ENCODE measurements at regions not wholly inside any gene's neighbourhood (a gene's known extent, or its start where the extent isn't known, plus 50 kb on each side); places are given as distances from the start of the nearest gene placed in this dataset.

DNA sequence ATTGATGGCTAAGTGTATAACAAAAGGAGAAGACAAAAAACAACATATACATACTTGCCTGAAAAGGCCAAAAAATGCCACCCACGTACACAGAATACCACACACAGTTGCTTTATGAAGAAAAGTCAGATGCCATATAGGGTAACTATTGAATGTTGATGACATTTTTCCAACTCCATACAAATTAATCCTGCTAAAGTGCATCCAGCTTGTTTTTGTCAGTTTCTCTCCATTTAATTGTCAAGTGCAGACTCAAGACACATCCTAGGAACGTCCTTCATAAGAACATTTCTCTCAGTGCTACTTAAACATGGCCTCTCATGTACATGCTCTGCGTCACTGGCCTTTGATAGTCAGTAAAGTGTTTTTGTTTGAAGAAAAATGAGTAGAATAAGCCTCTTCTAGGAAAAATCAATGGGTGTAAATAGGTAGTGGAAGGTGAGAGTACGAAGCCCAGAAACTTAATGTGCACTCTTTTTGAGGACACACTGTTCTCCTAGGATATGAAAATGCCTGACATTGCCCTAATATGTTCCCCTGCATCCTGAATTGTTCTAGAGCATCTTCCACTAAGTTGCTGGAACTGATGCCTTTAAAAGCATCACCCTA is 267.4 kb upstream of the ATP11B start:
- no peak for DNase-seq

DNA sequence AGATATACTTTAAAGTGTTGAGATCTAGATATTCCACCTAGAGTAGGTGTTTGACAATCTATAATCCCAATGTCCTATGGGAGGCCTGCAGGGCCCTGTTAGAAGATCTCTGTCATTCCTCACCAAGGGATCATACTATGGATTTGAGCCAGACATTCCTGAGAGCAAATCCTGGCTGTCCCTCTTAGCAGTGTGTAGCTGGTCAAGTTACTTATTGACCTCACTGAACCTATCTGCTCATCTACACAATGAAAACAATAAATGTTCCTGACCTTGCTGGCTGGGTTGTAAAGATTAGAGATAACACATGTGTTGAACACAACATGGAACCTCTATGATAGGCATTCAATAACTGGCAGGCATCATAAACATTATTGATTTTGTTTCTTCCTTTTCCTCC is 265.6 kb upstream of the ATP11B start:
- no peak for DNase-seq

DNA sequence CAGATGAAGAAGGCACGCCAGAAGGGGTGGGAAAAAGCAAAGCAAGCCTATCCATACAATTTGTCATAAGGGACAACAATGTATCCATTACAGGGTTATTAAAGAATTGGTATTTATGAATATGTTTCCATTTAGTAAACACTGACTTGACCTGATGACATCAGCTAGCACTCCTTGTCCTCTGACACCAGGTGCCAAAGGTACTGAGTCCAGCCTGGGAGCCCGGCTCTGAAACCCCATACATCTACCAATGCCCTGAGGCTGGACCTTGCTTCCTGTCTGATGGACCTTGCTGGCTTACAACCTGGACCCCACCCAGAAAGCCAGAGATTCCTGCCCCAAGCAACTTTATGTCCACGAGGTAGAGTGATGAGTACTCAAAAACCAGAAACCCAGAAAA is 263.0 kb upstream of the ATP11B start:
- DNase-seq, result no peak

DNA sequence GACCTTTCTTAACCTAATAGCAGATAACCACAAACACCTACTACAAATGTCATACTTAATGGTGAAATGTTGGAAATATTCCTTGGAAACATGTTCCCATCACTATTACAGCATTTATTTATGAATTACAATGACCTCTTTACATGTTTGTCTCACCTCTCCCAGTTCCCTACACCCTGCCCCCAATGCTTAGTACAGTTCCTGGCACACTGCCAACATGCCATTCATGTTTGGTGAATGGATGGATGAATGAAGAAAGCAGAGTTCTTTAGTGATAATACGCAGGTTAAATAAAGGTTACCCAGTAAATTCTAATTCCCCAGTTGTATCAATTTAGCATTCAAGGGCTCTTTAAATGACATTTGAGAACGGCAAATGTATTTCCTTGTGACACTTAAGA is 259.9 kb upstream of the ATP11B start:
- DNase-seq, result no peak

DNA sequence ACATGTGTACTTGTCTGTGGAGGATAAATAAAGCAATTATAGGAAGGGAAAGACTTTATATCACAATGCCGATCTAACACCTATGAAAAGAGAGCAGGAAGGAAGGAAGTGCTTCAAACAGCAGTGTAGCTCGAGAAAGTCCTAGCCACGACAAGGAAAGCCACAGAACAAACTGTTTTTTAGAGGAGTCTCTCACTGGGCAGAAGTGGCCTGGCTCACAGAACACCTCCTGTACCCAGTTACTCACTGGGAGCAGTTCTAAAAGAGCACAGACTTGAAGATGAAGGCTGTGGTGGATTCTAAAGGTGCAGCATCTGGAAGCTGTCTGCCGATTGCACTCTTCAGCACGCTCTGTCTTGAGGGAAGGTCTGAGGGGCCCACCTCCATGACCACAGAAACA is 248.8 kb upstream of the ATP11B start:
- DNase-seq, result no peak

DNA sequence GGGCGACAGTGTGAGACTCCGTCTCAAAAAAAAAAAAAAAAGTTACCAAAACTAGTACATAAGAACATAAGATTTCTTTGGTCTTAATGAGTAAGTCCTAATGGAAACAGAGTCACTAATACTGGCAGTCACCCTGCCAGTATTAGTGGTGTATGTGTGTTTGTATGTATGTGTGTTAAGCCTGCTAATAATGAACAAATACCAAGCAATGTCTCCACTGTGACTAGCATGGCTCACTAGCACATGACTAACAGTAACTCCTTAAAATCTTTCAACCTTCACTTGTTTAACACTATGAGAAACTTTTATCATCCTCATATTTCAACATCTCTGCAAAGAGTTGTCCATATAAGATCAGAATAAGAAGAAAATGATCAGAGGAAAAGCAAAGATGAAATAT is 231.0 kb upstream of the ATP11B start:
- DNase-seq, result no peak

DNA sequence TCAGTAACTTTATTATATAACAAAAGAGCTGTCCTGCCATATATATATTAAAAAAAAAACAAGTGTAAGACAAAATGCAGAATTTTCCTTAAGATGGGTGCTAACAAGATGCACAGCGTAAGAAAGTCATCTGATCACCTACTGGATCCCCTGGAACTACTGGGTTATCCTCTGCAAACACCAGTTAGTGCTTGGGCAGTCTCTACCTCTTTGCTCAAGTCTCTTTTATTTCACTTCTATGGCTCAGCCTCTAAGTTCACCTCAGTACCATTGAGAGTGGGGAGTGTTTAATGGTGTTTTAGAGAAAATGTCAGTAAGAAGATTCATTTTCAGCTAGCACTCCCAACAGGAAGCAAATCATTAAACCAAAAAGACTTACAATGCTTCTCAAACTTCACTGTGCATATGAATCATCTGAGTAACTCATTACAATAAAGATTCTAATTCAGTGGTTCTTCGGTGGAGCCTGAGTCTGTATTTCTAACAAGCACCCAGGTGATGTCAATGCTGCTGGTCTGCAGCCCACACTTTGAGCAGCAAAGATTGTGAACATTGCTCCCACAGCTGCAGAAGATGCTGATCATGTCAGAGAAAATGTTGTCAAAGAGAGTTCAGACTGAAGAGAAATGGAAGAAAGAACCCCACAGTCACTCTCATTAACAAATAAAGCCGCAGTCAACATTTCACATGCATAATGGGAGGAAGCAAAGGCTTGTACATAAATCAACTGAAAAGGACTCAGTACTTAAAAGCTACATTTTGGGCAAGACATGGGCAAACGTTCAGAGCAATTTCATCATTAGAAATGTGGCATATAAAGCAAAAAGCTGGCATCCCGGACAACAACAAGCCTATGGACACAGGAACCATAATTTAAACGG is 227.1 kb upstream of the ATP11B start:
- no peak for DNase-seq

DNA sequence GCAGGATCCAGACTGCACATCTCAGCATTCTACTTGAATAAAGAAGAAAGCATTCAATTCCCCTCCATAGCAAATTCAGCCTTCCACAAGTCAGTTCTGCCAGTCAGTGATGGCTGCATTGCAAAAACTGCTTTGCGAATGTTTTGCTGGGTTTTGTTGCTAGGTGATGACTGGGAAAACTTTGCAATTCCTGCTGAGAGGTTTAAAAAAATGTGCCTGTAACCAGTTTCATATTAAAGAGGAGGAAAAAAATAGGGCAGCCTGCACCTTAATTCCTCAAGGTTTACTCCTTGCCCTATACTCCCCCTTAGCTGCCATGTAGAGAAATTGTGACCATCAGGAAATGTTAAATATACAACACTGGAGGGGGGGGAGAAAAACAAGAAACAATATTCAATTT is 225.6 kb upstream of the ATP11B start:
- no peak for DNase-seq

DNA sequence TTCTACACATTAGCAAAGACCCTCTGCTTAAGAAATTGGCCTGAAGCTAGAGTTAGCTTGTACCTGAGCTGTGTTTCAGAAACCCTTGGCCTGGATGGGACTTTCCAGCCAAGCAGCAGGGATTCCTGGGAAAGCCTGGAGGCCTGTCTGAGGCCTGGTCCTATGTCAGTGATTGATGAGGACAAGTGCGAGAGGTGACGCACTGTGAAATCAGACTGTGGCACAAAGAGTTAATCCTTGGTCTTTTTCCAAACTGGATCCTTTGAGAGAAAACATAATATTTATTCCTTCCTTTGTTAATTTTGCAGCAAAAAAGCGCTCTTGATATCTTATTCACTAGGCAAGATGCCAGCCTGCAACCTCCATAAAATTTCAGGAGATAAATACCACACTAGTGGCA is 225.0 kb upstream of the ATP11B start:
- no peak for DNase-seq

DNA sequence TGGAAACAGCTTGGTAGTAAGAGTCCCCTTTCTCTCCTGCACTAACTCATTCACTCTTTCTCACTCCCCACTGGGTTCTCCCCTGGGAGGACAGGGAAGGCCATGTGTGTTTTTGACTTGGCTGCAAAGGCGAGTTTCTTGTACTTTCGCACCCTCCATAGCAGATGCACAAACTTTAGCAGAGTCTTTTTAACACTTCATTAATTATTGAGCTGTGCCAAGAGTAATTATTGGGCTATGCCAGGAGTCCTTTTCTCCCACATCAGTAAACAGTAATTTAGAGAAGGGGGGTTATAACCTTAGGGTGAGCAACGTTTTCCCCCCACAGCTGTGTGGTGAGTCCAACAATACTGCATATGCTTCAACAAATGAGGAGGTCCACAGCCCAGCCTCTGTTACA is 224.4 kb upstream of the ATP11B start:
- DNase-seq, result no peak

DNA sequence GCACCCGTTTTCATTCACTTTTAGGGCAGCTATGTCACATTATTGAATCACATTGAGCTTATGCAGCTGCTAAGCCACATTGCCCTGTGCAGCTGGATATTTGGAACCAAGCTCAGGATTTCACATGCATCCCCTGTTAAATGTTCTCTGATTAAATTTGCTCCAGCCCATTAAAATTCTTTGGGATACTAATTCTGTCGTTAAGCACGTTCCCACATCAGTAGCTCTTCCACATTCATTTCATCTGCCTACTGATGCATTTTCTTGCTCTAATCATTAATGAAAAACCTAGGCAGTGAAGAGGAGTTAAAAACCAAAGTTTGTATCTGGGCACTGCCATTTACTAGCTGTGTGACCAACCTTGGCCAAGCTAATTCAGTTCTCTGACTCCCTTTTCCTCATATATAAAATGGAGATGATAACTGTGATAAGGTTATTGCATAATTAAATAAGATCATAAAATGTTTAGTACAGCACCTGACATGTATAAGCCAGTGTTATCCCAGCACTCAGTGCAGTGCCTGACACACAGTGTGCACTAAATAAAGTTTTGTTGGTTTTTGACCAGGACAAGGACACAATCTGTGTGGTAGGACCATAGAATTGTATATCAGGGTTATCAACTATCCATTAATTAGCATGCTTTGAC is 222.2 kb upstream of the ATP11B start:
- DNase-seq, result no peak

DNA sequence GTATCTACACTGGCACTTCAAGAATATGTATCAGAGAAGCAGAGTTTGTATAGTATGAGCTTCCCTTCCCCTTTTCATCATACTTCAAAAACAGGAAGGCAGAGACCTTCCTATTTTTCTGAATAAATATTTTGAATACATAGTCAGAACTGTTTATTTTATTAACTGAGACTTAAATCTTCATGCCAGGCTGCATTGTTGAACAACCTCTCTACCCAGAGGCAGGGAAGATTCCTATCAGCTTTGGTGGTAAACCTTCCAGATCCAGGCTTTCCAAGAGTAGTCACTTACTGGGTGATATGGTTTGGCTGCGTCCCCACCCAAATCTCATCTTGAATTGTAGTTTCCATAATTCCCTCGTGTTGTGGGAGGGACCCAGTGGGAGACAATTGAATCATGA is 217.4 kb upstream of the ATP11B start:
- DNase-seq, result no peak

DNA sequence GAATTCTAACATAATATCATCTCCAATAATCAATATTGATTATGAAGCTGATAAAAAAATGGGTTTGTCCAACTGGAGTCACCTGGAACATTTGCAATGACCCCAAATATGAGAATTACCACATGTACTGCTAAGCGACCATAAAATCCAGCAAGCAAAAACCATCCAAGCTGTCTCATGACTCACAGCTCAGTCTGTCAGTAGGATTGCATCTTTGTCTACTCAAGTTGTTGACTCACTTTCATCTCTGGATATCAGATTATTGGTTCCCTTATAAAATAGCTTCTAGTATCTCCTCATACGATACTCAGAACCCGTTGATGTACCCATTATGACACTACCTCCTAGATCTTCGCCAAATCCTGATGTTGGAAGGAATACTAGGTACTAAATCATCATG is 209.8 kb upstream of the ATP11B start:
- no peak for DNase-seq

DNA sequence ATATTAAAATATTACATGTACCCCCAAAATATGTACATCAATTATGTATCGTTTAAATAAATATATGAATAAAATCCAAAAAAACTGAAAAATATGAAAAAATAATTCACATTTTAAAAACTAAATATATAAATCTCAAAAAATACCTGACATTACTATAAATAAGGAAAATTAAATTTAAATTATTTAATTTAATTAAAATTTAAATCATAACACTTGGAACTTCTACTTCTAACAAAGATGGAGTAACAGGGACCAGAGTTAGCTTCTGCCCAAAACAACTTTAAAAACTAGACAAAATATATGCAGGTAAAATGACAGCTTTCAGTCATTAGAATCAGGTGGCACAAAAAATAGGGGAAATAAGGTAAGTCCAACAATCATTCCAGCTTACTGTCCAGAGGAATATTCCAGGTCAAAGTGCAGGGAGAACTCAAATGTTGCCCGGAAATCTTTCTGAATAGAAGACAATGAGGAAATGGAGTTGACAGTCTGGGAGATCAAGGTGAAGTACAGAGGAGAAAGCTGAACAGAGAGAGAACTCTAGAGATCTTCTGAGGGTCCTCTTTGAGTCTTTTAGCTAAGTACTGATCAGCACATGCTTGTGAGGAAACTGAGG is 207.7 kb upstream of the ATP11B start:
- no peak for DNase-seq

DNA sequence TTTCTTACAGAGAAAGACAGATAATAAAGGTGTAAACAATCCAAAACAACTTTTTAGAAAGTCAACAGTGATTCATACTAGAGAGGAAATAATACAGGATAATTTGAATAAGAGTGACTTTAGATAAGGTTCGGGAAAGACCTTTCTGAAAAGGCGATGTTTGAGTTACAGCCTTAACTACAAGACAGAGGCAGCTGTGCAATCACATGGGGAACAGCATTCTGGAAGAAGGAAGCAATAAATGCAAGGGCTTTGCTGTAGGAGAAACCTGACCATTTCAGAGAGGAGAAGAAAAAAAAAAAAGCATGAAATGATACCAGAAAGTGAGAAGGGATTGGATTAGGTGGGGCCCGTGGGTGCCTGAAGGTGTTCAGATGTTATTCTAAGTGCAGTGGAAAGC is 200.6 kb upstream of the ATP11B start:
- DNase-seq, result no peak

DNA sequence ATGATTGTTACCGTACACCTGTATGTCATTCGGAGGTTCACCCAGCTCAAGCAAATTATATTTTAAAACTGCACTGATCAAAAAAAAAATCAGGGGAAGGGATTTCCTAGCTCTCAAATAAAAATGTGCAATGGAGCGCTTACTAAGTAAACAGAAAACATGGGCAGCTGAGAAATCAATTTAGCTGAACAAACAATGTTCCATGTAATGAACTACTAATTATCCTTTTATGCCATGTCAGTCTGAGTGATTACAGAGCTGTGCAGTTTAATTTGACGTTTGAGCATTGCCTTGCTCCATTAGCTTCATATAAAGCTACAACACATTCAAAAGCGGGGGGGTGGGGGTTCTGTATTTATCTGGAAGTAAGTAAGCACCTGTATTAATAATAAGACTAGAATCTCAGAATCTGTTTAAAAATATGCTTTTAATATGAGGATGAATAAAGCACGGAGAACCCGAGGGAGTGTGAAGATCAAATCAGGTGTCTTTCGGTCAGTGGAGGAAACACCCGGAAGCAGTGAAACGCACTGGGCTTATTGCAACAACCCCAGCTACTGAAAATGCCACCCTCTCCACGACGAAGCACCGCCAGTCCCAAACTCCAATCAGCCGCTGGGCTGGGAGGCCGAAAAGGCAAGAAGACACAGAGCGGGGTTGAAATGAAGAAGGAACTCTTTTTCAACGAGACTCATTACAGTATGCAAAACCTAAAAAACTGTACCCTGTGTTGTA is 196.5 kb upstream of the ATP11B start:
- DNase-seq, result no peak

DNA sequence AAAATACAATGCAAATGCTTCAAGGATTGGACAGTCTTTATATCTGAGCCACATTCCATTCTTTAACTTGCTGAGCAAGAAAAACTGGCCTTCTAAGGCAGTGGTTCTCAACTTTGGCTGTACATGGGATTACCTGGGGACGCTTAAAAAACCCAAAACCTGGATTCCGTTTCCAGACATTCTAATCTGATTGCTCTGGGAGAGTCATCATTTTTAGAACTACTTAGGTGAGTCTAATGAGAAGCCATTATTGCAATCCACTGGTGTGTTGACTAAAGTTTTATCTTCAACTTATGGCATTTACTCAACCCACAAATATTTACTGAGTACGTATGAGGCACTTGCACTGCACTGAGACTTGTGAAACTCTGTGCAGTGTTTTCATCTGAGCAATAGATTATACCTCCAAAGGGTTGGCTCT is 195.7 kb upstream of the ATP11B start:
- DNase-seq, result no peak

DNA sequence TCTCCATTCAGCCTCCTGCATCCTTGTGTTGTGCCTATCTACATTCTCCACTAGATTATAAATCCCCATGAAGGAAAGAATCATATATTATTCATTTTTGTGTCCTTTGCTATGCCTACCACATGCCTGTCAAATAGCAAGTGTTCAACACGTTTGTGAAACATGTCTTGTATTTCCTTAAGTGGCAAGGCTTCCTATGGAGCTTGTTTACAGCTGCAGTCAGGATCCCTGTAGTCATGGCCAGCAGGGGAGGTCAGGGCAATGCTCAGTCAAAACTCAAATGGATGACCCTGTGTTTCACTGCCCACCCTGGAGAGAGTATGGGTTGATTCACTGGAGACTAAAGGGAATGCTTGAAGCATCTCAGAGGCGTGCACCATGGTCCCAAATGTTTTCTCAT is 191.7 kb upstream of the ATP11B start:
- no peak for DNase-seq

DNA sequence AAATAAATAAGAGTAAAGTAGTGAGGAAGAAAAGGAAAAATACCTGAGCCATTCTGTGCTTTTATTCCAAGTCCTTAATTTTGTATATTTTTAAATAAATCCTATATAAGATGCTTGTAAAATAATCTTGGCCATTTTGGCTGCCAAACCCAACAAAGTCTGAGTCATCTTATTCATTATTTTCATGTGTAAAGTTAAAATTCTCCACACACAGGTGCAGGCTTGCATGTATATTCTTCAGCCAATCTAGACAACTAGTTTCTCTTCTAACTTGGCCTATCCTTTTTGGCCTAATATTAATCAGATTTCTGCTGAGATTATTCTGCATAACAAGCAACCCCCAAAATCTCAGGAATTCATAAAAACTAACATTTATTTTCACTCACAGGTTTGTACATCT is 189.8 kb upstream of the ATP11B start:
- DNase-seq, result no peak

DNA sequence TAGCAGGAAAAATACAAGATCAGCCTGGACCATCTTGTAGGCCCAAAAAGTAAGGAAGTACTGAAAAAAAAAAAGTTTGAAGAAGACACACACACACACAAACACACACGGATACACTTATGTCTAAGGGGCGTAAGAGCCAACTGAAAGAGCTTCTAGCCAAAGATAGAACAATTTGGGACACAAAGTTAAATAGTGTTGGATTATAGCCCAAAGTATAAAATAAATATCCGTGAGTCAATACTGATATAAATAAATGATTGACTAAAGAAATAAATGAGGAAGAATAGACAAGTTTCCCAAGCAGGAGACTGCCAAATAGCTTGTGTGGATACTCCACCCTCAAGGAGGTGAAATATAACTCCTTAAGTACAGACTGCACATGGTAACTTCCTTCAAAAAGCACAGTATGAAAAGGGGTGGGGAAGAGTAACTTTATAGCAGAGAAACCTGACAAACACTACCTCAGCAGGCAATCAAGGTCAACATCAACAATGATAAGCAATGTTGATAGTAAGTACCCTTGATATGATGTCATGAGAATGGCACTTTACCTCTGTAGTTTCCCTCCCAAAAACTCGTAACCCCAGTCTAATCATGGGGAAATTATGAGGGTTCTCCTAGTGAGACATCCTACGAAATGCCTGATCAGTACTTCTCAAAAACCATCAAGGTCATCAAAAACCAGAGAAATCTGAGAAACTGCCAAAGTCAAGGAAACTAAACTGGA is 187.3 kb upstream of the ATP11B start:
- no peak for DNase-seq

DNA sequence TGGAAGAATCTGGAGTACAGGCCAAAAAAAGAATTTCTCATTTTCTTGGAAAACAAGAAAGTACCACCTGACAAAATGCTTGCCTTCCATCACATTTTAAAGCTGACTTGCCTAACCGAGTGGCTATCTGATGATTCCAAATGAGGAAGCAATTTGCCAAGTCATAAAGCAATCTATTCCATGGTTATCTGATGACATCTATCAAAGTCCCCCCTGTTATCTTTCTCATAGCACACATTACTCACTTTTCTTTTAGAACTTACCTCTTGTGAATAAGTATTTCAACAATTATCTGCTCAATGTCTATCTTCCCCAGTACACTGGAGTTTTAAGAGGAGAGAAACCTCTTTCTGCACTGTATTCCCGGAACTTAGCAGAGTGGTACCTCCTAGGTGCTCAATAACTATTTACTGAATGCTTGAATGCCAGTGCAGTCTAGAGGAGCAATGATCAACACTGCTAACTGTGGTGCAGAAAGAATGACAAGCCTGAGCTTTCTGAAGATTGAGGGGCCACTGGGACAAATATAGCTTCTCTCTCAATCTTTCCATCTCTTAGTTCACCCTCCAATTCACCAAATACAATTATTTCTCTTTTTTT is 186.3 kb upstream of the ATP11B start:
- DNase-seq, result no peak

DNA sequence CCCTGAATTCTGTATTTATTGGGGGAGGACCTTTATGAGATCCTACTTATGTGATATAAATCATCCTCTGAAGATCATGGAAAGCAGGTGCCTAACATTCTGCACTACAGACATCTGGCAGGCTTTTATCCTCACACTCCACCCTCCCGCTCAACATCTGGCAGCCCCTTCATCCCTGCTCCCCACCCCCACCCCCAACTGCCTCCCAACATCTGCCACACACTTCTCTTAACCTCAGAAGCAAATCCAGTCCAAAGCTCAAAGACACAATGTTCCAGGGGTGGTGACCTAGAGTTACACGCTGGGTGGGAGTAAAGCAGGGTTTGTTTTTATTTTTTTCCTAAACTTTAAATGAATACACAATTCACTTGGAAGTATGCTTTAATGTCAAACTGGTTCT is 184.5 kb upstream of the ATP11B start:
- no peak for DNase-seq

Data from CD4-positive, alpha-beta T cell treated with Interleukin-12 subunit alpha and Interleukin-12 subunit beta, for 1 hour (primary cell).